ENCODE measurements at regions not wholly inside any gene's neighbourhood (a gene's known extent, or its start where the extent isn't known, plus 50 kb on each side); places are given as distances from the start of the nearest gene placed in this dataset.

GRCh38 chr5:86070719-86071118, 547.0 kb upstream of the COX7C start:
- Histone ChIP-seq H3K79me2 (ENCODE audit: control insufficient read depth, insufficient read depth, low read length, unreplicated experiment) (no peaks in the 10 kb centered on the region), H3K4me1 (ENCODE audit: control insufficient read depth, insufficient read depth, low read length, unreplicated experiment) (no peaks in the 10 kb centered on the region), H3K27me3 (ENCODE audit: insufficient read depth, low read length) (no peaks in the 10 kb centered on the region), H3K36me3 (ENCODE audit: insufficient read depth, low read length) (no peaks in the 10 kb centered on the region), H2AFZ (ENCODE audit: low read length, unreplicated experiment) (no peak overlapping the region), H3K4me3 (ENCODE audit: low read depth, low read length) (no peak overlapping the region), H3K27ac (ENCODE audit: low read depth, low read length) (no peak overlapping the region)

- Histone ChIP-seq H3K4me3 (ENCODE audit: low read depth, low read length) (no peak overlapping the region), H3K36me3 (ENCODE audit: insufficient read depth, low read length) (no peaks in the 10 kb centered on the region), H3K4me1 (ENCODE audit: control insufficient read depth, insufficient read depth, low read length, unreplicated experiment) (no peaks in the 10 kb centered on the region), H3K79me2 (ENCODE audit: control insufficient read depth, insufficient read depth, low read length, unreplicated experiment) (no peaks in the 10 kb centered on the region), H3K27me3 (ENCODE audit: insufficient read depth, low read length) (no peaks in the 10 kb centered on the region), H2AFZ (ENCODE audit: low read length, unreplicated experiment) (no peak overlapping the region), H3K27ac (ENCODE audit: low read depth, low read length) (no peak overlapping the region)
Observed at GRCh38 chr5:86074297-86074696, 543.4 kb upstream of the COX7C start.

GRCh38 chr5:86075139-86075538, 542.6 kb upstream of the COX7C start:
- Histone ChIP-seq H3K27me3 (ENCODE audit: insufficient read depth, low read length) (no peaks in the 10 kb centered on the region), H3K36me3 (ENCODE audit: insufficient read depth, low read length) (no peaks in the 10 kb centered on the region), H2AFZ (ENCODE audit: low read length, unreplicated experiment) (no peak overlapping the region), H3K79me2 (ENCODE audit: control insufficient read depth, insufficient read depth, low read length, unreplicated experiment) (no peaks in the 10 kb centered on the region), H3K4me3 (ENCODE audit: low read depth, low read length) (no peak overlapping the region), H3K4me1 (ENCODE audit: control insufficient read depth, insufficient read depth, low read length, unreplicated experiment) (no peaks in the 10 kb centered on the region), H3K27ac (ENCODE audit: low read depth, low read length) (no peak overlapping the region)

- Histone ChIP-seq H3K79me2 (ENCODE audit: control insufficient read depth, insufficient read depth, low read length, unreplicated experiment) (no peaks in the 10 kb centered on the region), H3K27ac (ENCODE audit: low read depth, low read length) (no peak overlapping the region), H3K4me1 (ENCODE audit: control insufficient read depth, insufficient read depth, low read length, unreplicated experiment) (no peaks in the 10 kb centered on the region), H3K36me3 (ENCODE audit: insufficient read depth, low read length) (no peaks in the 10 kb centered on the region), H3K27me3 (ENCODE audit: insufficient read depth, low read length) (no peaks in the 10 kb centered on the region; the same call in 1 of the 2 replicates), H3K4me3 (ENCODE audit: low read depth, low read length) (no peak overlapping the region), H2AFZ (ENCODE audit: low read length, unreplicated experiment) (no peak overlapping the region)
Observed at GRCh38 chr5:86095092-86095491, 522.6 kb upstream of the COX7C start.

- no peaks in the 10 kb centered on the region; the same call in 1 of the 2 replicates for H3K27me3 ChIP-seq (ENCODE audit: insufficient read depth, low read length)
- H2AFZ ChIP-seq (ENCODE audit: low read length, unreplicated experiment) = no peak overlapping the region
- no peaks in the 10 kb centered on the region for H3K4me1 ChIP-seq (ENCODE audit: control insufficient read depth, insufficient read depth, low read length, unreplicated experiment)
- no peak overlapping the region for H3K4me3 ChIP-seq (ENCODE audit: low read depth, low read length)
- H3K79me2 ChIP-seq (ENCODE audit: control insufficient read depth, insufficient read depth, low read length, unreplicated experiment) = no peaks in the 10 kb centered on the region
- no peaks in the 10 kb centered on the region for H3K36me3 ChIP-seq (ENCODE audit: insufficient read depth, low read length)
- no peak overlapping the region for H3K27ac ChIP-seq (ENCODE audit: low read depth, low read length)
Observed at GRCh38 chr5:86101966-86102365, 515.8 kb upstream of the COX7C start.

- H3K36me3 ChIP-seq (ENCODE audit: insufficient read depth, low read length) = no peaks in the 10 kb centered on the region
- H3K27ac ChIP-seq (ENCODE audit: low read depth, low read length) = no peak overlapping the region
- no peak overlapping the region for H2AFZ ChIP-seq (ENCODE audit: low read length, unreplicated experiment)
- no peak overlapping the region for H3K4me3 ChIP-seq (ENCODE audit: low read depth, low read length)
- H3K4me1 ChIP-seq (ENCODE audit: control insufficient read depth, insufficient read depth, low read length, unreplicated experiment) = no peaks in the 10 kb centered on the region
- no peaks in the 10 kb centered on the region for H3K79me2 ChIP-seq (ENCODE audit: control insufficient read depth, insufficient read depth, low read length, unreplicated experiment)
- H3K27me3 ChIP-seq (ENCODE audit: insufficient read depth, low read length) = no peaks in the 10 kb centered on the region
Observed at GRCh38 chr5:86108825-86109224, 508.9 kb upstream of the COX7C start.

- Histone ChIP-seq H3K79me2 (ENCODE audit: control insufficient read depth, insufficient read depth, low read length, unreplicated experiment) (no peaks in the 10 kb centered on the region), H3K27me3 (ENCODE audit: insufficient read depth, low read length) (no peaks in the 10 kb centered on the region), H3K4me1 (ENCODE audit: control insufficient read depth, insufficient read depth, low read length, unreplicated experiment) (no peaks in the 10 kb centered on the region)
Observed at GRCh38 chr5:86112249-86112648, 505.5 kb upstream of the COX7C start.

GRCh38 chr5:86115164-86115563, 502.6 kb upstream of the COX7C start:
- H3K79me2 ChIP-seq (ENCODE audit: control insufficient read depth, insufficient read depth, low read length, unreplicated experiment) = no peaks in the 10 kb centered on the region

More at GRCh38 chr5:86112249-86112648, 505.5 kb upstream of the COX7C start:
- Histone ChIP-seq H3K4me3 (ENCODE audit: low read depth, low read length) (no peak overlapping the region), H3K27ac (ENCODE audit: low read depth, low read length) (no peak overlapping the region), H3K36me3 (ENCODE audit: insufficient read depth, low read length) (no peaks in the 10 kb centered on the region), H2AFZ (ENCODE audit: low read length, unreplicated experiment) (no peak overlapping the region)

GRCh38 chr5:86118542-86118941, 499.2 kb upstream of the COX7C start:
- H3K4me1 ChIP-seq (ENCODE audit: control insufficient read depth, insufficient read depth, low read length, unreplicated experiment) = no peaks in the 10 kb centered on the region
- no peak overlapping the region for H2AFZ ChIP-seq (ENCODE audit: low read length, unreplicated experiment)
- no peaks in the 10 kb centered on the region for H3K27me3 ChIP-seq (ENCODE audit: insufficient read depth, low read length)
- H3K4me3 ChIP-seq (ENCODE audit: low read depth, low read length) = no peak overlapping the region
- H3K36me3 ChIP-seq (ENCODE audit: insufficient read depth, low read length) = no peaks in the 10 kb centered on the region
- H3K27ac ChIP-seq (ENCODE audit: low read depth, low read length) = no peak overlapping the region
- no peaks in the 10 kb centered on the region for H3K79me2 ChIP-seq (ENCODE audit: control insufficient read depth, insufficient read depth, low read length, unreplicated experiment)

More at GRCh38 chr5:86115164-86115563, 502.6 kb upstream of the COX7C start:
- Histone ChIP-seq H2AFZ (ENCODE audit: low read length, unreplicated experiment) (no peak overlapping the region), H3K27me3 (ENCODE audit: insufficient read depth, low read length) (no peaks in the 10 kb centered on the region), H3K36me3 (ENCODE audit: insufficient read depth, low read length) (no peaks in the 10 kb centered on the region), H3K4me1 (ENCODE audit: control insufficient read depth, insufficient read depth, low read length, unreplicated experiment) (no peaks in the 10 kb centered on the region), H3K4me3 (ENCODE audit: low read depth, low read length) (no peak overlapping the region), H3K27ac (ENCODE audit: low read depth, low read length) (no peak overlapping the region)

GRCh38 chr5:86124333-86124732, 493.4 kb upstream of the COX7C start:
- H3K27me3 ChIP-seq (ENCODE audit: insufficient read depth, low read length) = no peaks in the 10 kb centered on the region
- no peaks in the 10 kb centered on the region for H3K79me2 ChIP-seq (ENCODE audit: control insufficient read depth, insufficient read depth, low read length, unreplicated experiment)
- no peaks in the 10 kb centered on the region for H3K36me3 ChIP-seq (ENCODE audit: insufficient read depth, low read length)
- no peak overlapping the region for H3K4me3 ChIP-seq (ENCODE audit: low read depth, low read length)
- H2AFZ ChIP-seq (ENCODE audit: low read length, unreplicated experiment) = no peak overlapping the region
- no peaks in the 10 kb centered on the region for H3K4me1 ChIP-seq (ENCODE audit: control insufficient read depth, insufficient read depth, low read length, unreplicated experiment)
- no peak overlapping the region for H3K27ac ChIP-seq (ENCODE audit: low read depth, low read length)

- no peak overlapping the region for H3K4me3 ChIP-seq (ENCODE audit: low read depth, low read length)
- H3K4me1 ChIP-seq (ENCODE audit: control insufficient read depth, insufficient read depth, low read length, unreplicated experiment) = no peaks in the 10 kb centered on the region
- H3K27ac ChIP-seq (ENCODE audit: low read depth, low read length) = no peak overlapping the region
- no peaks in the 10 kb centered on the region for H3K36me3 ChIP-seq (ENCODE audit: insufficient read depth, low read length)
- H3K27me3 ChIP-seq (ENCODE audit: insufficient read depth, low read length) = no peaks in the 10 kb centered on the region
- no peak overlapping the region for H2AFZ ChIP-seq (ENCODE audit: low read length, unreplicated experiment)
- H3K79me2 ChIP-seq (ENCODE audit: control insufficient read depth, insufficient read depth, low read length, unreplicated experiment) = no peaks in the 10 kb centered on the region
Observed at GRCh38 chr5:86125731-86126601, 491.8 kb upstream of the COX7C start.
